Femur (tissue), 1 donor: ENCODE measurements at regions not wholly inside any gene's neighbourhood (a gene's known extent, or its start where the extent isn't known, plus 50 kb on each side); places are given as distances from the start of the nearest gene placed in this dataset.

Experiments used
- DNase-seq: peaks from one replicate; pipeline ENCODE4 v3.0.0-alpha.2; 2017

GRCh38 chr5:31048282-31049270, 144.9 kb upstream of the CDH6 start:
- DNase-seq: no peak

GRCh38 chr5:31047621-31048020, 145.9 kb upstream of the CDH6 start:
- DNase-seq: no peak

- no peak for DNase-seq
These were observed 146.5 kb upstream of the CDH6 start for GRCh38 chr5:31047007-31047406.

- DNase-seq: no peak
These were observed 157.1 kb upstream of the CDH6 start for GRCh38 chr5:31036411-31036810.

GRCh38 chr5:31033295-31033694, 160.2 kb upstream of the CDH6 start:
- no peak for DNase-seq

- no peak for DNase-seq
These were observed 163.6 kb upstream of the CDH6 start for GRCh38 chr5:31029925-31030324.

GRCh38 chr5:31027721-31028120, 165.8 kb upstream of the CDH6 start:
- no peak for DNase-seq

GRCh38 chr5:31023105-31023504, 170.4 kb upstream of the CDH6 start:
- no peak for DNase-seq

- no peak for DNase-seq
These were observed 172.3 kb upstream of the CDH6 start for GRCh38 chr5:31021181-31021624.

- DNase-seq: no peak
These were observed 185.3 kb upstream of the CDH6 start for GRCh38 chr5:31008231-31008630.

- no peak for DNase-seq
These were observed 185.8 kb upstream of the CDH6 start for GRCh38 chr5:31007672-31008071.

GRCh38 chr5:31000287-31000686, 193.2 kb upstream of the CDH6 start:
- DNase-seq: no peak

- no peak for DNase-seq
These were observed 195.8 kb upstream of the CDH6 start for GRCh38 chr5:30997681-30998080.

GRCh38 chr5:30994902-30995301, 198.6 kb upstream of the CDH6 start:
- DNase-seq: no peak

GRCh38 chr5:30994176-30994575, 199.3 kb upstream of the CDH6 start:
- DNase-seq: no peak

GRCh38 chr5:30991462-30991861, 202.0 kb upstream of the CDH6 start:
- DNase-seq: no peak

GRCh38 chr5:30981576-30981975, 211.9 kb upstream of the CDH6 start:
- DNase-seq: no peak

- no peak for DNase-seq
These were observed 224.5 kb upstream of the CDH6 start for GRCh38 chr5:30968971-30969370.

GRCh38 chr5:30960036-30960435, 233.4 kb upstream of the CDH6 start:
- DNase-seq: no peak

- DNase-seq: no peak
These were observed 234.2 kb upstream of the CDH6 start for GRCh38 chr5:30959238-30959637.

GRCh38 chr5:30957591-30957990, 235.9 kb upstream of the CDH6 start:
- no peak for DNase-seq

GRCh38 chr5:30956251-30956650, 237.2 kb upstream of the CDH6 start:
- DNase-seq: no peak

- DNase-seq: no peak
These were observed 256.4 kb upstream of the CDH6 start for GRCh38 chr5:30937070-30937469.

- no peak for DNase-seq
These were observed 259.9 kb upstream of the CDH6 start for GRCh38 chr5:30933599-30933998.
